HL-60 (cell line): ENCODE measurements at regions not wholly inside any gene's neighbourhood (a gene's known extent, or its start where the extent isn't known, plus 50 kb on each side); places are given as distances from the start of the nearest gene placed in this dataset.

Source experiments
- DNase-seq, 2 experiments: peaks; one replicate each; pipeline ENCODE4 v3.0.0-alpha.2; 2010 to 2020; ENCODE audit warnings: low read depth in 1 of 2, low spot score in 1 of 2
- H3K27ac ChIP-seq: fragments of 250-450 bp; sonication (Bioruptor Pico); replicated peaks from 2 replicates; pipeline ENCODE4 v1.5.1; 2020; ENCODE audit warnings: mild to moderate bottlenecking, moderate library complexity
- H3K27me3 ChIP-seq: fragments of 250-450 bp; sonication (Bioruptor Pico); 2 replicates; pipeline ENCODE4 v1.5.1; 2021; ENCODE audit warnings: mild to moderate bottlenecking, moderate library complexity; ENCODE audit not compliant: insufficient read depth, poor library complexity, severe bottlenecking
- H3K4me3 ChIP-seq: replicated peaks from 2 replicates; pipeline ENCODE4 v1.5.1; 2011; ENCODE audit warnings: mild to moderate bottlenecking, control low read depth, low read length; ENCODE audit not compliant: insufficient read depth
- CTCF ChIP-seq: IDR thresholded peaks from one replicate; pipeline ENCODE4 v1.5.1; 2011; ENCODE audit warnings: low read length, control low read depth, inconsistent platforms; ENCODE audit not compliant: insufficient read depth
- GABPA ChIP-seq: IDR thresholded peaks from 2 replicates; pipeline ENCODE4 v1.6.1; 2012; ENCODE audit warnings: low read depth
- POLR2AphosphoS5 ChIP-seq: IDR thresholded peaks from 2 replicates; pipeline ENCODE4 v1.6.1; 2012; ENCODE audit warnings: low read depth
- REST ChIP-seq: IDR thresholded peaks from 2 replicates; pipeline ENCODE4 v1.6.1; 2012; ENCODE audit warnings: low read depth; ENCODE audit not compliant: insufficient replicate concordance
- SPI1 ChIP-seq: IDR thresholded peaks from 2 replicates; pipeline ENCODE4 v1.6.1; 2012; ENCODE audit warnings: low read depth, mild to moderate bottlenecking, borderline replicate concordance

- no peak overlapping the region for H3K4me3 ChIP-seq
- H3K27ac ChIP-seq: no peak overlapping the region
- TF ChIP-seq POLR2AphosphoS5 (no peak), GABPA (no peak), CTCF (no peak), REST (no peak), SPI1 (no peak)
- H3K27me3 ChIP-seq: peaks cover 6% of the 10 kb centered on the region
- DNase-seq: no peak
Measured at GRCh38 chr3:153911116-153911515, 210.1 kb upstream of the ARHGEF26 start.

GRCh38 chr3:153919773-153920172 is 201.4 kb upstream of the ARHGEF26 start:
- H3K4me3 ChIP-seq: no peak overlapping the region
- H3K27me3 ChIP-seq: no peaks in the 10 kb centered on the region
- H3K27ac ChIP-seq: no peak overlapping the region
- TF ChIP-seq SPI1 (no peak), CTCF (no peak), GABPA (no peak), POLR2AphosphoS5 (no peak), REST (no peak)
- no peak for DNase-seq

- no peak overlapping the region for H3K27ac ChIP-seq
- TF ChIP-seq SPI1 (no peak), REST (no peak), CTCF (no peak), POLR2AphosphoS5 (no peak), GABPA (no peak)
Measured at GRCh38 chr3:153921826-153922225, 199.4 kb upstream of the ARHGEF26 start.

More at GRCh38 chr3:153921826-153922225, 199.4 kb upstream of the ARHGEF26 start:
- Histone ChIP-seq H3K27me3 (no peaks in the 10 kb centered on the region), H3K4me3 (no peak overlapping the region)
- DNase-seq: no peak
